OCI-LY7 (cell line): ENCODE measurements at regions not wholly inside any gene's neighbourhood (a gene's known extent, or its start where the extent isn't known, plus 50 kb on each side); places are given as distances from the start of the nearest gene placed in this dataset.

Experiments used
- CTCF ChIP-seq: fragments of 200-600 bp; sonication (generic); conservative IDR thresholded peaks from 2 replicates; pipeline ENCODE4 v1.5.1; 2014; ENCODE audit warnings: mild to moderate bottlenecking, antibody characterized with exemption, low read length, moderate library complexity, mixed read lengths
- EZH2phosphoT487 ChIP-seq: fragments of 200-600 bp; sonication (generic); IDR thresholded peaks from 2 replicates; pipeline ENCODE4 v1.6.1; 2018; ENCODE audit warnings: low read depth, borderline replicate concordance, mild to moderate bottlenecking, mixed run types, antibody characterized with exemption, low read length, moderate library complexity, mixed read lengths

GRCh38 chr19:29019403-29019802, 193.5 kb downstream of the UQCRFS1 start:
- TF ChIP-seq CTCF = no peak
- TF ChIP-seq EZH2phosphoT487 = no peak
